ENCODE measurements at regions not wholly inside any gene's neighbourhood (a gene's known extent, or its start where the extent isn't known, plus 50 kb on each side); places are given as distances from the start of the nearest gene placed in this dataset.

DNA sequence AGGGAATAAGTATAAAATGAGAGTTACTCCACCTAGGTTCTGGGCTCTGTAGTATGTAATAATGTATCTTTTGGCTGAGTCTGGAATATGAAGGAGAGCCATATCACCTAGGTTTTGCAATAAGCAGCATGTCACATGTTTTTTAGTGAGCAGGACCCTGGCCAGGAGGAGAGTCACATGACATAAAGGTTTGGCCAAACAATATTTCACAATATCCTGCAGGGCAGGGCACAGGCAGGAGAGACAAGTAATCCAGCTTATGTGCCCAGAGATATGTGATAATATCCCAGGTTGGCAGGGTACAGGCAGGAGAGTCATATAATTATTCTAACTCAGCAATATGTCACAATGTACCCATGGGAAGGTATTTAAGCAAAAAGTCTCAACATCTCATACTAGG is 1169.6 kb upstream of the AMELY start:
- H3K27me3 ChIP-seq (ENCODE audit: insufficient read depth, low read length) = no peaks in the 10 kb centered on the region
- peaks cover 0 to 4% (median 0%) of the 10 kb centered on the region in 8 donors for H3K9me3 Mint-ChIP-seq
- H3K27ac Mint-ChIP-seq = no peak overlapping the region
- no peaks in the 10 kb centered on the region for H3K4me1 Mint-ChIP-seq
- H3K36me3 ChIP-seq (ENCODE audit: insufficient read depth, low read length) = no peaks in the 10 kb centered on the region
- ChIA-PET POLR2A (ENCODE audit: partially characterized antibody) (no interaction called here), CTCF (ENCODE audit: partially characterized antibody) (no interaction called here)
- no peak overlapping the region for H3K4me3 Mint-ChIP-seq
- no peak for DNase-seq
- peaks cover 0 to 3% of the 10 kb centered on the region in 2 donors for H3K27me3 Mint-ChIP-seq
- H3K4me1 ChIP-seq (ENCODE audit: insufficient read depth, low read length) = no peaks in the 10 kb centered on the region
- intact Hi-C loops (cut with micrococcal nuclease) = no loop called here
- no peaks in the 10 kb centered on the region for H3K9me3 ChIP-seq (ENCODE audit: control insufficient read depth in 1 of 2, low read length in 2 of 2)
- no peaks in the 10 kb centered on the region for H3K36me3 Mint-ChIP-seq
- no peak overlapping the region for H3K27ac ChIP-seq (ENCODE audit: low read depth, low read length)
- H3K4me3 ChIP-seq (ENCODE audit: low read length in 2 of 2) = no peak overlapping the region

GRCh38 chrY:8065220-8065619 is 1153.7 kb upstream of the AMELY start:
- ChIA-PET CTCF (ENCODE audit: partially characterized antibody) (no interaction called here), POLR2A (ENCODE audit: partially characterized antibody) (no interaction called here)
- no peaks in the 10 kb centered on the region for H3K27me3 ChIP-seq (ENCODE audit: insufficient read depth, low read length)
- Mint-ChIP-seq H3K27ac (no peak overlapping the region), H3K4me1 (no peaks in the 10 kb centered on the region), H3K9me3 (no peaks in the 10 kb centered on the region), H3K27me3 (no peaks in the 10 kb centered on the region), H3K36me3 (no peaks in the 10 kb centered on the region), H3K4me3 (no peak overlapping the region)
- H3K4me1 ChIP-seq (ENCODE audit: insufficient read depth, low read length) = no peaks in the 10 kb centered on the region
- no peaks in the 10 kb centered on the region for H3K36me3 ChIP-seq (ENCODE audit: insufficient read depth, low read length)
- H3K4me3 ChIP-seq (ENCODE audit: low read length in 2 of 2) = no peak overlapping the region
- H3K27ac ChIP-seq (ENCODE audit: low read depth, low read length) = no peak overlapping the region
- no peaks in the 10 kb centered on the region for H3K9me3 ChIP-seq (ENCODE audit: control insufficient read depth in 1 of 2, low read length in 2 of 2)
- no peak for DNase-seq
- intact Hi-C loops (cut with micrococcal nuclease) = no loop called here

- no peaks in the 10 kb centered on the region for H3K4me1 Mint-ChIP-seq
- H3K9me3 Mint-ChIP-seq = no peaks in the 10 kb centered on the region
- Histone ChIP-seq H3K4me3 (ENCODE audit: low read length in 2 of 2) (no peak overlapping the region), H3K27me3 (ENCODE audit: insufficient read depth, low read length) (no peaks in the 10 kb centered on the region), H3K27ac (ENCODE audit: low read depth, low read length) (no peak overlapping the region), H3K36me3 (ENCODE audit: insufficient read depth, low read length) (no peaks in the 10 kb centered on the region), H3K4me1 (ENCODE audit: insufficient read depth, low read length) (no peaks in the 10 kb centered on the region), H3K9me3 (ENCODE audit: control insufficient read depth in 1 of 2, low read length in 2 of 2) (no peaks in the 10 kb centered on the region)
- ChIA-PET POLR2A (ENCODE audit: partially characterized antibody) (no interaction called here), CTCF (ENCODE audit: partially characterized antibody) (no interaction called here)
- no peaks in the 10 kb centered on the region for H3K36me3 Mint-ChIP-seq
- H3K4me3 Mint-ChIP-seq = no peak overlapping the region
- no peak for DNase-seq
- H3K27ac Mint-ChIP-seq = no peak overlapping the region
- no peaks in the 10 kb centered on the region for H3K27me3 Mint-ChIP-seq
- intact Hi-C loops (cut with micrococcal nuclease) = no loop called here
These were observed 1152.9 kb upstream of the AMELY start for GRCh38 chrY:8064500-8064899.

DNA sequence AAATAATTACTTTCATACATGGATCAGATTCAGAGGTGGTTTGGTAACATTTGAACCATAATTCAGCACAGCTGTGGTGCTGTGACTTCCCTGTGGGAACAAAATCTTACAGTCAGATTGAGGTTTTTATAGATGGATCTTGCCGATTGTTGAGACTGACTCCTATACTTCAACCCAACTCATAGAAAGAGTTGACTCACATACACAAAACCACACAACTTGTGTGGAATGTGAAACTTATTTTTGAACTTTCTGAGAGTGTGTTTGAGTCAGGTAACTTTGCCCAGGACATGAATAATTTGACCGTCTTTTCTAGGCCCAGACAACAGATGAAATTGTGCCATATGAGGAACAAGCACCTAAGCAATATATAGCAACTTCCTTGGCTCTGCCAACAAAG is 1152.4 kb upstream of the AMELY start:
- Histone ChIP-seq H3K4me3 (ENCODE audit: low read length in 2 of 2) (no peak overlapping the region), H3K9me3 (ENCODE audit: control insufficient read depth in 1 of 2, low read length in 2 of 2) (no peaks in the 10 kb centered on the region), H3K27me3 (ENCODE audit: insufficient read depth, low read length) (no peaks in the 10 kb centered on the region), H3K27ac (ENCODE audit: low read depth, low read length) (no peak overlapping the region), H3K36me3 (ENCODE audit: insufficient read depth, low read length) (no peaks in the 10 kb centered on the region), H3K4me1 (ENCODE audit: insufficient read depth, low read length) (no peaks in the 10 kb centered on the region)
- Mint-ChIP-seq H3K4me3 (no peak overlapping the region), H3K27me3 (no peaks in the 10 kb centered on the region), H3K36me3 (no peaks in the 10 kb centered on the region), H3K4me1 (no peaks in the 10 kb centered on the region), H3K27ac (no peak overlapping the region), H3K9me3 (no peaks in the 10 kb centered on the region)
- ChIA-PET POLR2A (ENCODE audit: partially characterized antibody) (no interaction called here), CTCF (ENCODE audit: partially characterized antibody) (no interaction called here)
- DNase-seq = no peak
- intact Hi-C loops (cut with micrococcal nuclease) = no loop called here

GRCh38 chrY:8058613-8059012 is 1147.1 kb upstream of the AMELY start:
- ChIA-PET POLR2A (ENCODE audit: partially characterized antibody) (no interaction called here), CTCF (ENCODE audit: partially characterized antibody) (no interaction called here)
- intact Hi-C loops (cut with micrococcal nuclease) = no loop called here
- Histone ChIP-seq H3K27ac (ENCODE audit: low read depth, low read length) (no peak overlapping the region), H3K27me3 (ENCODE audit: insufficient read depth, low read length) (no peaks in the 10 kb centered on the region), H3K36me3 (ENCODE audit: insufficient read depth, low read length) (no peaks in the 10 kb centered on the region), H3K4me1 (ENCODE audit: insufficient read depth, low read length) (no peaks in the 10 kb centered on the region), H3K9me3 (ENCODE audit: control insufficient read depth in 1 of 2, low read length in 2 of 2) (no peaks in the 10 kb centered on the region), H3K4me3 (ENCODE audit: low read length in 2 of 2) (no peak overlapping the region)
- no peak for DNase-seq
- Mint-ChIP-seq H3K9me3 (no peaks in the 10 kb centered on the region), H3K4me1 (no peaks in the 10 kb centered on the region), H3K4me3 (no peak overlapping the region), H3K27me3 (no peaks in the 10 kb centered on the region), H3K27ac (no peak overlapping the region), H3K36me3 (no peaks in the 10 kb centered on the region)

DNA sequence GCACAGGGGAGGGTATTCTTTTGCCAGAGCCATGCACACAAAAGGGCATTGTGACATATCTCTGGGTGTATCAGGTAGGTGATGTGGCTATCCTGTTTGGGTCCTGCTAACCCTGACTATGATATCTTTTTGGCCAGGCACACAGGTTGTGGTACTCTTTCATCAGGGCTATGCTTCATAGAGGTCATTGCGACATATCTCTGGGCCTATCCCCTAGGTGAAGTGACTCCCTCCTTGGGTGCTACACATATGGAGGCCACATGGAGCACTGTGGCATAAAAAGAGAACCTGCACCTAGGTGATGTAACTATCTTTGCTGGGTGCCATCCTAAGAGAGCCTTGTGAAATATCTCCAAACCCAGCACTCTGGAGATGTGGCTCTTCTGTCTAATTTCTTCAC is 1139.8 kb upstream of the AMELY start:
- Histone ChIP-seq H3K27me3 (ENCODE audit: insufficient read depth, low read length) (no peaks in the 10 kb centered on the region), H3K4me1 (ENCODE audit: insufficient read depth, low read length) (no peaks in the 10 kb centered on the region), H3K9me3 (ENCODE audit: control insufficient read depth in 1 of 2, low read length in 2 of 2) (no peaks in the 10 kb centered on the region), H3K27ac (ENCODE audit: low read depth, low read length) (no peak overlapping the region), H3K36me3 (ENCODE audit: insufficient read depth, low read length) (no peaks in the 10 kb centered on the region), H3K4me3 (ENCODE audit: low read length in 2 of 2) (no peak overlapping the region)
- no peak overlapping the region for H3K27ac Mint-ChIP-seq
- ChIA-PET CTCF (ENCODE audit: partially characterized antibody) (no interaction called here), POLR2A (ENCODE audit: partially characterized antibody) (no interaction called here)
- H3K4me1 Mint-ChIP-seq = no peaks in the 10 kb centered on the region
- DNase-seq = no peak
- no peaks in the 10 kb centered on the region for H3K27me3 Mint-ChIP-seq
- H3K4me3 Mint-ChIP-seq = no peak overlapping the region
- intact Hi-C loops (cut with micrococcal nuclease) = no loop called here
- no peaks in the 10 kb centered on the region for H3K9me3 Mint-ChIP-seq
- no peaks in the 10 kb centered on the region for H3K36me3 Mint-ChIP-seq

- Mint-ChIP-seq H3K4me1 (no peaks in the 10 kb centered on the region), H3K36me3 (no peaks in the 10 kb centered on the region), H3K27ac (no peak overlapping the region), H3K27me3 (no peaks in the 10 kb centered on the region), H3K4me3 (no peak overlapping the region), H3K9me3 (no peaks in the 10 kb centered on the region)
- H3K27ac ChIP-seq (ENCODE audit: low read depth, low read length) = no peak overlapping the region
- no peak for DNase-seq
- intact Hi-C loops (cut with micrococcal nuclease) = no loop called here
- ChIA-PET CTCF (ENCODE audit: partially characterized antibody) (no interaction called here), POLR2A (ENCODE audit: partially characterized antibody) (interaction anchor here (0.6 kb wide), 1 partner anchor 549 kb away, joined by 3 read pairs; no protein-coding TSS in a partner anchor)
- H3K27me3 ChIP-seq (ENCODE audit: insufficient read depth, low read length) = no peaks in the 10 kb centered on the region
- H3K36me3 ChIP-seq (ENCODE audit: insufficient read depth, low read length) = no peaks in the 10 kb centered on the region
- H3K4me3 ChIP-seq (ENCODE audit: low read length in 2 of 2) = no peak overlapping the region
- H3K9me3 ChIP-seq (ENCODE audit: control insufficient read depth in 1 of 2, low read length in 2 of 2) = no peaks in the 10 kb centered on the region
- no peaks in the 10 kb centered on the region for H3K4me1 ChIP-seq (ENCODE audit: insufficient read depth, low read length)
These were observed 1129.7 kb upstream of the AMELY start for GRCh38 chrY:8041238-8041637.

GRCh38 chrY:8036563-8036962 is 1125.0 kb upstream of the AMELY start:
- POLR2A ChIA-PET (ENCODE audit: partially characterized antibody) = no interaction called here
- Mint-ChIP-seq H3K4me1 (no peaks in the 10 kb centered on the region), H3K9me3 (no peaks in the 10 kb centered on the region), H3K36me3 (no peaks in the 10 kb centered on the region), H3K4me3 (no peak overlapping the region), H3K27me3 (no peaks in the 10 kb centered on the region), H3K27ac (peak overlapping the region in 1 of 7 donors; percentile 29)
- intact Hi-C loops (cut with micrococcal nuclease) = no loop called here
- Histone ChIP-seq H3K4me1 (ENCODE audit: insufficient read depth, low read length) (no peaks in the 10 kb centered on the region), H3K27me3 (ENCODE audit: insufficient read depth, low read length) (no peaks in the 10 kb centered on the region), H3K36me3 (ENCODE audit: insufficient read depth, low read length) (no peaks in the 10 kb centered on the region), H3K27ac (ENCODE audit: low read depth, low read length) (no peak overlapping the region), H3K4me3 (ENCODE audit: low read length in 2 of 2) (no peak overlapping the region), H3K9me3 (ENCODE audit: control insufficient read depth in 1 of 2, low read length in 2 of 2) (no peaks in the 10 kb centered on the region)
- CTCF ChIA-PET (ENCODE audit: partially characterized antibody) = no interaction called here
- DNase-seq = no peak
